ENCODE measurements at regions not wholly inside any gene's neighbourhood (a gene's known extent, or its start where the extent isn't known, plus 50 kb on each side); places are given as distances from the start of the nearest gene placed in this dataset.
"Not testable (repeated sequence)": the region's sequence is repeated elsewhere in the genome, so short reads cannot be mapped to it uniquely, and the experiment has no call there.

DNA sequence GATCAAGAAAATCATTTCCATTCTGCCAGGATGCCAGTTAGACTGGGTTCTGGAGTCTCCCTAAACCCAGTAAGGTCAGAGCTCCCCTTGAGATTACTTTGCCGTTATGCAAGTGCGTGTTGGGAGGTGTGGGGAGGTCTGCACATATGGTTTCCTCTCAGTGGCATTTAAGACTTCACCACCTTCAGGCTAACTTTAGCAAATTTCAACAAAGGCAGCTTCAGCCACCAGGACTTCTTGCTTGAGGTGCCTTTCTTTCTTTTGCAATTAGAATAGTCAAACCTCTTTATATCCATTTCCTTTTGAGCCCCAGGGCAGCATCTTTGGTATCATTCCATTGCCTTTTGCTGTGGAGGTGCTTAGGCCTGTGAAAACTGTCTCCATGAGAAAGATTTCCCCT lies 117.2 kb upstream of the CCND2 start:
- no peak for DNase-seq (ENCODE audit: low spot score)

DNA sequence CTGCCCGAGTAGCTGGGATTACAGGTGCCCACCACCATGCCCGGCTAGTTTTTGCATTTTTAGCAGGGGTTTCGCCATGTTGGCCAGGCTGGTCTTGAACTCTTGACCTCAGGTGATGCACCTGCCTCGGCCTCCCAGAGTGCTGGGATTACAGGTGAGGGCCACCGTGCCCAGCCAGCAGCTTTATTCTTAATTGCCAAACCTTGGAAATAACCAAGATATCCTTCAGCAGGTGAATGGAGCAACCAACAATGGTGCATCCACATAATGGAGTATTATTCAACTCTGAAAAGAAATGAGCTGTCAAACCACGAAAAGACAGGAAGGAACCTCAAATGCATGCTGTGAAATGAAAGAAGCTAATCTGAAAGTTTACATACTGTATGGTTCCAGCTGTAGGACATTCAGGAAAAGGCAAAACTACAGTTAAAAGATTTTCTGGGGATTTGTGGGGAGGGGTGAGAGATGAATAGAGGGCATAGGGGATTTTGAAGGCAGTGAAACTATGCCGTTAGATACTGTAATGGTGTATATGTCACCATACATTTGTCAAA lies 118.8 kb upstream of the CCND2 start:
- DNase-seq (ENCODE audit: low spot score), result no peak

DNA sequence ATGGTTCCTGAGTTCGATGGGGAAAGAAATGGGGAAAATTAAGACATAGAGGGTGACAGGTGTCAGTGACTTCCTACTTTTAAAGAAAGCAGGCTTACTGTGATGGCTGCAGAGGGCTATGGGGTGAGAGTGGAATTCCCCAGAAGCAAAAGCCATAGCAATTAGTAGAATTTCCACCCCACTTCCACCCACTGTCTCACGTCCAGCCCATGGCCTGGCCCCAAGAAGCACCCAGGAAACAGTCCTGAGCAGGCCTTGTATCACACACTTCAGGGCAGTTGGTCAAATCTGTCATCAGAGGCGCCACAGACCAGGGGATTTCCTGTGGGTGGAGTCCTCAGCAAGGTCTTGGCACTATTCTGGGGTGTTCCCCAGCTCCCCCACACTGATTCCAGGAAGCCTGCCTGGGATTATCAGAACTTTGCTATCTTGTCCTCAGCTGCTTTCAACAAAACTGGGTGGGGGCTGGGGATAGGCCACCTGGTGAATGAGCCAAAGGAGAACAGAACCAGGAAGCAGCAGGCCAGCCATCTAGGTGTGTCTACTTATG lies 120.1 kb upstream of the CCND2 start:
- no peak for DNase-seq (ENCODE audit: low spot score)

DNA sequence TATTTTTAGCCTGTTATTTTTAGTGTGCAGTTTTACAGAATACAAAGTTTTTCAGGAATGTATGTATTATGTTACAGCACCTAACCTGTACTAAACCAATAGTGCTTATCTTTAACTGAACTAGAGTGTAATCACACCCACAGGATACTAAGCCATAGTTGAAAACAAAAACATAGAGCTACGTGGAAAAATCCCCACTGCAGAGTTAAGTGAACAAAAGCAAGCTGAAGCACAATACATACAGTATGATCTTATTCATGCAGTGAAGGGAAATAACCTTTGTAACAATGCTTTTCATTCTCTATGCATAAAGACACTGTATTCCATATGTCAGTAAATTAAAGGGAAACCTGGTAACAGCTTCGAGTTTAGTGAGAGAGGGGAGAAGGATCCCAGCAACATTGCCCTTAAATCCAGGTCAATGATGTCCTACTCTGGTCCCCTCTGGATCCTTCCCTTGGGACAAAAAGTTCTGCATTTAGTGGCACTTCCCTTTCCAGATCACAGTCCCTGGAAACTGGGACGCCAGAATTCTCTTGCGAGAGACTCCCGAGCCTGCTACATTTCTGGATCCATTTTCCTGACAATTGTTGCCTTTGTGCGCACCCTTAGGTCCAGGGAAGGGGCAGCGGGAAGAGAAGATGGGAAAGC lies 121.3 kb upstream of the CCND2 start:
- DNase-seq (ENCODE audit: low spot score), result no peak

DNA sequence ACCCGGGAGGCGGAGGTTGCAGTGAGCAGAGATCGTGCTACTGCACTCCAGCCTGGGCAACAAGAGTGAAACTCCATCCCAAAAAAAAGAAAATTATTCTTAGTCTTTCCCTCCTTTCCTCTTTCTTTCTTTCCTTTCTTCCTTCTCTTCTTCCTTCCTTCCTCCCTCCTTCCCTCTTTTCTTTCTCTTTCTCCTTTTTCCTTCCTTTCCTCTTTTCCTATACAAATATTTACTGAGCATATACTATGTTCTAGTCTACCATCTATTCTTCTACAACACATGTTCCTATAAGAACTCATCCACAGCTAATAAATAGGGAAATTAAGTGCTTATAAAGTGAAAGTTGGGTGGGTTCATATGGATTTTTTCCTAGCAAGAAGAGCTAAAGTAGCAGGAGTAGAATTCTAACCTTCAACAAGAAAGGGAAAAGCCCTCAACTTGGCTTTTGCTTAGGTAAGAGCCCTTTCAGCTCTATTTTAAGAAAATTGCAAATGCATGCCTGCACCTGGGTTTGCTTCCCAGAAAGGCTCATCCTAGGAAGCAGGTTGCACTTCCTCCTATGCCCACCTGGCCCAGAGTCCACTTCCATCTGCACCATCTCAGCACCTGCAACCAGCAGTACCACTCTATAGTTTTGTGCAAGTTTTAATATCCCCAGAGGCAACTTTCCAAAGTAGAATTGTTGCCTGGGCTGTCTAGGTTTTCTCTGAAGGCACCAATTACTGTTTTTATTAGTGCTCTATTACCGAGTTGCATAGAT lies 122.0 kb upstream of the CCND2 start:
- DNase-seq (ENCODE audit: low spot score), result no peak

DNA sequence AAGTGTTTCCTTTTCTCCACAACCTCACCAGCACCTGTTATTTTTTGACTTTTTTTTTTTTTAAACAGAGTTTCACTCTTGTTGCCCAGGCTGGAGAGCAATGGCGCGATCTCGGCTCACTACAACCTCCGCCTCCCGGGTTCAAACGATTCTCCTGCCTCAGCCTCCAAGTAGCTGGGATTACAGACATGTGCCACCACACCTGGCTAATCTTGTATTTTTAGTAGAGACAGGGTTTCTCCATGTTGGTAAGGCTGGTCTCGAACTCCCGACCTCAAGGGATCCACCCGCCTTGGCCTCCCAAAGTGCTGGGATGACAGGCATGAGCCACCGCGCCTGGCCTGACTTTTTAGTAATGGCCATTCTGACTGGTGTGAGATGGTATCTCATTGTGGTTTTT lies 123.2 kb upstream of the CCND2 start:
- DNase-seq (ENCODE audit: low spot score), result not testable (repeated sequence)

DNA sequence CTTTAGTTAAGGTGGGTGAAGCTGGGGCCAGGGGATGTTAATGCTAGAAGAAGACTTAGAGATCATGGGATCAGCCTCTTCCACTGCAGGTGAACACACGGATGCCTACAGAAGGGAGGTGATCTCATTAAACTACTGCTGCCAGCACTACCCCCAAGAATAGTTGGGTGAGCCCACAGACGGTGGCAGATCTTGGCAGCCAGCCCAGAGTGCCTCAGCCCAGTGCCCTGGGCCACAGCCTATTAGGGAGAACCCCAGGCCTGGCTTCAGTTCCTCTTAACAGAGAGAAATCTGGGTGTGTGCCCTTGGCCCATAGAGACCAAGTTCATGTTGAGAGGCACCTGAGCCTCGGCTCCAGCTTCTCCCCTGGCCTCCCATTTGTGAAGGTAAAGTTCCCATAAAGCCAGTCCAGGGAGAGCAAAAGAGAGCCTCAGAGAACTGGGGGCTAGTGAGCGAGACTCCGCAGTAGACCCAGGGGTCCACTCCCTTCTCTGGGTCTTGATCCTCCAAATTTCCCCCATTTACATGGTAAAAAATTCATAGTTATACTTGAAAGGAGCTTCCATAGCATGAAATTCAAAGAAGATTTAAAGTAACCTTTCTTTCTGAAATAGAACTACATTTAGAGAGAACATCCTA lies 125.0 kb upstream of the CCND2 start:
- no peak for DNase-seq (ENCODE audit: low spot score)

DNA sequence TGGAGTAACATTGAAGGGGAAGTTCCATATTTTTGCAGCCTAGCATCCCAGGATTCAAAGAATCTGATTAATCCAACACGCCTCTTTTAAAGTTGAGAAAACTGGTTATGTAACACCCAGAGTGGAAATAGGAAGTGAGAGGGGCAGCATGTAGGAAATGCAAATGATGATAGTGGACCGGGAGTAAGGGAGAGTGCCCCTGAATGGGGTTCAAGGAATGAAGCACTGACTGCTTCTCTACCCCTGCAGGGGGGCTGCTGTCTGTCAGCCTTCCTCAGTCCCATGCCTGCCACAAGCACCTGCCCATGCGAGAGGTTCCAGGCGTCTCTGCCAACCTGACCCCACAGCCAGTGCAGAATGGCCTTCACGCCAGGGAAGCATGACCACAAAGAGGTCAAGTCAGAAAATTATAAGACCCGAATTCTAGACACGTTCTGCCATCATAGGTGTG lies 126.5 kb upstream of the CCND2 start:
- no peak for DNase-seq (ENCODE audit: low spot score)

DNA sequence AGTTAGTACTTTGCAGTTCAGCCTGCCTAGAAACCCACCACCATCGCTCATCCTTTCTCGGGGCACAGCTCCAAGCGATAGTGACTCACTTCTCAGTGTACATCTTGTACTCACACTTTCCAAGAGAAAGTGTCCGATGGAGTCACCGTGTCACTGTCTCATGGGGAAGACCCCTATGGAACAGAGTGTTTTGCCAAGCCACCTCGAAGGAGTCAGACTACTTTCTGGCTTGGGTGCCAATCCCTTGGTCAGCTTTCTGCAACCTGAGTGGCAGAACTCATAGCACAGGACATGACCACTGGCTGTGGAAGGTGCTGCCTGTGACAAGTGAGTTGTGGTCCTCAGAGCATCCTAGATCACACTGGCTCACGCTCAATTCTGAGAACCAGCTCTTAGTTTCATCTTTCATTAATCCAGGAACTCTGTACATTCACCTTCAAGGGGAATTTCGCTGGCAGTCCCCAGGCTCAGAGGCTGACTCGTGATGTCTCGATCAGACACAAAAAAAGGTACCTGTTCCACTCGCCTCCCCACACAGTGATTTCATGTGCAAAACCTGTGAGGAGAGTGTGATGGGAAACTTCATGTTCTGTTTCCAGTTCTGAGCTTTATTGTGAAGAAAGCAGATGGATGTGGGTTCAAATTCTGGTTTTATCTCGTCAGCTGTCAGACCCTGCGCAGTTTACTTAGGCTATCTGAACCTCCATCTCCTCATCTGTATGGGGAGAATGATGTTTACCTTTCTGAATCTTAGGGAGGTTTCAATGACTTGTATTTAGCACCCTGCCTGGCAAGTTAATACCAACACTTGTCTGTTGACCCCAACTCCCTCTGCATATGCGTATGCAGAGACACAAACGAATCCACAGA lies 127.3 kb upstream of the CCND2 start:
- no peak for DNase-seq (ENCODE audit: low spot score)

DNA sequence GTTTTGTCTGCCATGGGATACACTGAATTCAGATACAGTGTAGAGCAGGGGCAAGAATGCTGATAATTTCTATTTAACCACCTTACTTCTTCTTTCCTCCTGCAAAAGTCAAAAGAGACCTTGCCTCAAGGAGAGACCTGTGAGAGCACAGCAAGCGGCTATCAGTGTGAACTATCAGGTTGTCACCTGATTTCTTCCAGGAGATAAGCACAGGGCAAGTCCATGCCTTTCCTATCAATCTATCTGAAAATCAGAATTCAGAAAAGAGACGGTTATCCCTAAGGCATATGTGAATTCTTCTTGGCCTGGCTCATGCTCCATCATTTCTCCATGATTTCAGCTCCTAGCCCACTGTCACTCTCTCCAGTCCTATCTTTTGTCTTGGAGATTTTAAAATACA lies 128.9 kb upstream of the CCND2 start:
- no peak for DNase-seq (ENCODE audit: low spot score)

DNA sequence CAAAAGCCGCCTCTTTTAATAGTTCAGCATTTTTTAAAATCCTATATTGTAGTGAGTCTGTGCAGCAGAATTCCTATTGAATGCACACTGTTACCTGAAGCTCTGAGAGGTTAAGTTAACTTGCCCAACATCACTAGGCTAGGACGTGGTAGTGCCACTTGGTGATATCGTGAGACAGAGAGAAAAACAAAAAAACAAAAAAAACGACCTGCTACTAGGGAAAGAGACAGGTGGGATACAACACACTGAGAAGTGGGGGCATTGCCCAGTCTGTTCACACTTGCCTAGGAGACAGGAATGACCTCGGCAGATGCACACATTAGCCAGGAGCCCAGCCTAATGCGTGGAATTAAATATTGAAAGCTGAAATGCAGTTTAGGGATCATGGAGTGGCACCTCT lies 129.7 kb upstream of the CCND2 start:
- DNase-seq (ENCODE audit: low spot score), result no peak

DNA sequence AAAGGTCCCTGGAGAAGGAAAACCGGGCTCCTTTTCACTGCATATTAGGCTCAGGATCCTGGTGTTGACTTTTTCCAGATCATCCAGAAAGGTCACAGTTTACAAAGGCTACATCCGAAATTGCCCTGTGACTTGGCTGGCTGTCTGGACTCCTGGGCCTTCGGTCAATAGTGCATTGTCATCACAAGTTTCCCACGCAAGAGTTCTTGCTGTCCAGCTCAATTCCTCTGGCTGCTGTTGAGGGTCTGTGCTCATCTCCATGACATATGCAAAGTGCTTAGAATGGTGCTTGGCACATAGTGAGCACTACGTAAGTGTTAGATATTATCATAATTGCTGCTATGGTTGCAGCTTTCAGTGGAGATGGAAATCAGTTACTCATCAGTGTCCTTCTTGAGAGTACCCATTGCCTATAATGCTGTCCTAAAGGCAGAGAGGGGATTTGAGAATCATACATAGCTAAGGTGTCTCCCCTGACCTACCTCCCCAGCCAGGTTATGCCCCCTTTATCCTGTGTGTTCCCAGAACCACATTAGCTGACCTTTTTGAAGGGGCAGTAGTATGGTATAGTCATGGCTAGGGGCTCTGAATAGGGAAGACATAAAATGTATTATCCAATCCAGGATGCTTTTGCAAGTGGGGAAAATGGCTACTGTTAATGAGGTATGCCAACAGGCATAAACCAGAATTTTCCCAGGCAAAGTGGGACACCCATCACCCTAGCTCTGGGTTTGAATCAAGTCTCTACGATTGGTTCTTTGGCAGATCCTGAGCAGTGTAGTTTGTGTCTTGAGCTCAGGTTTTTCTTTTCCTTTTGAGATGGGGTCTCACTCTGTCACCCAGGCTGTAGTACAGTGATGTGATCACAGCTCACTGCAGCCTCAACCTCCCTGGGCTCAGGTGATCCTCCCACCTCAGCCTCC lies 132.0 kb upstream of the CCND2 start:
- DNase-seq (ENCODE audit: low spot score), result no peak

DNA sequence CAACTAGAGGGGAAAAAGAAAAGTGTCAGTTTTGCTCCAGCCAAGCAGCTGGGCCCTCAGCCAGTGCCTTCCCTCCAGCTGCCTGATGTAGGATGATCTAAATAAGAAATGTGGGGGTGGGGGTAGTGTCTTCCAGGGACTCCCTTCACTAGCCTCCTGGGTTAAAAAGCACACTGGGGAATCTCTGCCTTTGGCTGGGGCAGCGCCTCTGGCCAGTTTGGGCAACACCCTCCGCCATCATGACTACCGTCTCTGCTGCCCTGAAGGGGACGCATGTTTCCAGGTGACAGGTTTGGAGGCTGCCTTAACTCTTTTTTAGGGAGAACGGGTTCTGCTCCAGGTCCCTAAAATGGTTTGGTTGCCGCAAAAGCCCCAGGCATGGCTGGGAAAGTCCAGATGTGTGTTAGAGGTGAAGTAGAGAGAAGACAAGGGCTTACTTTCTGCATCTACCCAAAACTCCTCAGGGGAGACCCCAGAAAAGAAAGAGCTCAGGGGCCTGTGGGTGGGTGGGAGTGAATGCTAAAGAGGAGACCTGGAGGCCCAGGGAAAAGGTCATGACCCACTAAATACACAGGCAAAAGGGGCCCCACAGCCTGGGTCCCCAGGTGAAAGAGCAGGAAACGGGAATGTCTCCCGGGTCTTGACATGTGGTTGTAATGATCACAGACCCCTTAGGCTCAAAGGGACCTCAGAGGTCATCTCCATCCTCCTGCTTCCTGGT lies 132.8 kb upstream of the CCND2 start:
- no peak for DNase-seq (ENCODE audit: low spot score)

DNA sequence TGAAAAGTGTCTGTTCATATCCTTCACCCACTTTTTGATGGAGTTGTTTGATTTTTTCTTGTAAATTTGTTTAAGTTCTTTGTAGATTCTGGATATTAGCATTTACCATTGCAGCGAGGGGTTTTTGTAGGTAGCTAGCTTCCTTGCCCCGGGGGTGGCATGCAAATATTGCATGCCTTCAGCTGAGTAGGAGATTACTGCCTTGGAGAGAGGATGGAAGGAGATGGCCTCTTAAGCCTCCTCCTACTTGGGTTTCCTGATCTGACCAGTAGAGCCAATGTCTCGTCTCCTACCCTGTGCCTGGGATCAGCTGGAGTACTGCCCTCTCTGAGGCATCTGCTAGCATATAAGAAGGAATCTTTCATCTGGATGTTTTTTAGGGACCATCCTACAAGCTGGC lies 134.4 kb upstream of the CCND2 start:
- no peak for DNase-seq (ENCODE audit: low spot score)

DNA sequence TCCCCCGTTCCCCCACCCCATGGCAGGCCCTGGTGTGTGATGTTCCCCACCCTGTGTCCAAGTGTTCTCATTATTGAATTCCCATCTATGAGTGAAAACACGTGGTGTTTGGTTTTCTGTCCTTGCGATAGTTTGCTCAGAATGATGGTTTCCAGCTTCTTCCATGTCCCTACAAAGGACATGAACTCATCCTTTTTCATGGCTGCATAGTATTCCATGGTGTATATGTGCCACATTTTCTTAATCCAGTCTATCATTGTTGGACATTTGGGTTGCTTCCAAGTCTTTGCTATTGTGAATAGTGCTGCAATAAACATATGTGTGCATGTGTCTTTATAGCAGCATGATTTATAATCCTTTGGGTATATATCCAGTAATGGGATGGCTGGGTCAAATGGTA lies 135.0 kb upstream of the CCND2 start:
- DNase-seq (ENCODE audit: low spot score), result not testable (repeated sequence)

DNA sequence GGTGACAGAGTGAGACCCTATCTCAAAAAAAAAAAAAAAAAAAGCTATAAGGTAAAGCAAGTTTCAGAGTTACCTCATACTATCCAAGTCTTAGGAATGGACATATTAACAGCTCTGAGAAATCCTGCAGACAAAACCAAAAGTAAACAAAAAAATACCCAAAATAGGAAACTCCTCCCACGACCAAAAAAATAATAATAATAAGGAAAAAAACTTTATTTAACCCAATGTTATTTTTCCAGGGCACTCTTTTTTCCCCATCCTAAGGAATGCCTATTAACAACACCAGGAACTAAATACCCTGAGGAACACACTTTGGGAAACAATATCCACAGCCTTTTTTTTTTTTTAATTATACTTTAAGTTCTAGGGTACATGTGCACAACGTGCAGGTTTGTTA lies 135.5 kb upstream of the CCND2 start:
- DNase-seq (ENCODE audit: low spot score), result no peak

DNA sequence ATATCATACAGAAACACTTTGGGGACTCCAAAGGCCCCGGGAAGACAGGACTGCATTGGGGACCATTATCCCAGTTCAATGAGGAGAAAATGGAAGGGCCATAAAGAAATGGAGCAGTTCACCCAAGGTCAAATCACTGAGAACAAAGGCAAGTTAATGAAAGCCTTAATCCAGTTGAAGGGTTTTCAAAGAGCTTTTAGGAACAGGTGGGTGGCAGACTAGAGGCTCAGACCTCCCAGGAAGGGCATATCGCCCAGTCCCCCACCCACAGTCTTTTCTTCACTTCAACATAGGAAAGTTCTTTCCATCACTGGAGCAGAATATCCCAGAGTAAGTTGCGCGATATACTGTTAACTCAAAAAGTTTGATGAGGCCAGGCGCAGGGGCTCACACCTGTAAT lies 136.1 kb upstream of the CCND2 start:
- DNase-seq (ENCODE audit: low spot score), result no peak

DNA sequence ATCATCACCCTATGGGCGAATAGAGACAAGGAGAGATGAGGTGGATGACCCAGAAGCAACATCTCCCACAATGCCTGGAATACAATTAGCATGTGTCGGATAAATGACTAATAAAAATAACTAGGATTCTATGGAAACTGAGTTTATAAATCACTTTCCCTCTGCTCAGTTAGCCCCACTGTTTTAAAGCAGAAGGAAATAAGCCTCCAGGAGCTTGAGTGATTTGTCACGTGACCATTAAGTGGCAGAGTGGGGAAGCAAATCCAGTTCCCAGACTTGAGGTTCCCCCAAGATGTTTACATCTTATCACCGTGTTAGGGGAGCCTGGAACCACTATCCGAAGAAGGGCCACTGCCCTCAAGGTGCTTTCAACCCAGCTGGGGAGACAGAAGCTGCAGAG lies 136.5 kb upstream of the CCND2 start:
- DNase-seq (ENCODE audit: low spot score), result no peak

DNA sequence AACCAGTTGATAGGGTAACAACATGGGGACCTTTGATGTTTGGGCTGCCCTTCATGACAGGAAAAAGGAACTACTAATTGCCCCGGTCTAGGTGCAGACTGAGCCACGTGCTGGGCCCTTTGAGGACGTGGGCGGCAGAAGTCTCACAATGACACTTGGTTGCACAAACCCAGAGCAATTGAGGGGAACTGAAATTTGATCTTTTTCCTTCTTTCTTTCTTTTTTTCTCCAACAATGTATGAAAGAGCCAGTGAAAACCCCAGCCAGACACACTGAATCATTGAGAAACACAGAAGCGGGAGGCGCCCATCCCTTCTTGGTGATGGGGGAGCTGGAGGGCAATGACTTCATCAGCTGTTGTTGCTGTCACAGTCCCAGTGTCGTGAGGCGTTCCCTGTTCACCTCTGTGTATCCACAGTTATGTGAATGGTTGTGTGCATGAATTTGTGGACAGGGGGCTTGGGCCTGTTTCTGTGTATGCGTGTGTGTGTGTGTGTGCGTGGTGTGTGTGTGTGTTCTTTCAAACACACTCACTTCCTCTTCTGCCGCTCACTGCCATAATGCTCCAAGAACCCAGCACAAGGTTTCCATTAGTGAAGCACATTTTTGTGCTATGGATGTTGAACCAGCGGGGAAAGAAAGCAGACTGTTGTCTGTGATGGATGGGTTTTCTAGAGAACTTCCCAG lies 137.5 kb upstream of the CCND2 start:
- DNase-seq (ENCODE audit: low spot score), result no peak
